ENCODE measurements at regions not wholly inside any gene's neighbourhood (a gene's known extent, or its start where the extent isn't known, plus 50 kb on each side); places are given as distances from the start of the nearest gene placed in this dataset.

- ATAC-seq, result peak; percentile 3
- H3K9me3 ChIP-seq, result no peaks in the 10 kb centered on the region
- no peaks in the 10 kb centered on the region for H3K27me3 ChIP-seq
- peaks cover 38% of the 10 kb centered on the region for H3K4me1 ChIP-seq
- DNase-seq, result peak; percentile 59
- intact Hi-C loops (cut with DNase I), result no loop called here
- no peak for TF ChIP-seq CTCF (IDR thresholded peaks at IDR 0.05)
- H3K4me3 ChIP-seq, result no peak overlapping the region
- H3K36me3 ChIP-seq, result no peaks in the 10 kb centered on the region
- no peak overlapping the region for H3K27ac ChIP-seq
Measured at GRCh38 chr12:123058481-123058880, 78.0 kb downstream of the ARL6IP4 start.

DNA sequence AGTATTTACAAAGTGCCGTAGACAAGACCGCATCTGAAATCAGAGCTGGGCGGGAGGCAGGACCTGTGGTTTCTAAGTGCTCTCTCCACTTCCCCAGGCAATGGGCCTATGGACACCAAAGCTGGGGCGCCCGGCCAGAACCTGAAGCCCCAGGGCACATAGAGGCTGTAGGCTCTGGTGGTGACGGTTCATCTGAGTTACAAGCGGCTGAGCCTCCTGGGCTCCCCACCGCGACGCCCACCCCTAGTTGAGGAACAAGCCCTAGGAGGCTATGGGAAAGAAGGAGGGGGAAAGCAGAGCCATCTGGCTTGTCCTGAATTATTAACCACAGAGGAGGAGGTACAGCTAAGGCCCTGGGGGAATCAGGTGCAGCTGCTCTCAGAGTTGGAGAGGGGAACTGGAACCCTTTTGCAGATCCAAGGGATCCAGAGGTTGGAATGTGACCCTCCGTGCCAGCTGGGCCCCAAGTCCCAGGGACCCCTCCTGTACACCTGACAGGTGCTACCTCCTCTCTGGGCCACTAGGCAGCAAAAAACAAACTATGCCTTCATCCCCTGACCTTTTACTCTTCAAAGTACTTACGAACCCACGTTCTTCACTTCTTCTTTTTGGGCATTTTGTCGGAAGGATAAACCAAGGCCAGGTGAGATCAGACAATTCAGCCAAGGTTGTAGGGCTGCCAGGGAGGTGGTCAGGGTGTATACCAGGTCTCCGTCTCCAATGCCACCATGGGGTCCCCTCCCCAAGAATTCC is 77.2 kb downstream of the ARL6IP4 start:
- ATAC-seq (peak; percentile 86), DNase-seq (peak; percentile 81)
- no peaks in the 10 kb centered on the region for H3K9me3 ChIP-seq
- no peak overlapping the region for H3K27ac ChIP-seq
- no peak overlapping the region for H3K4me3 ChIP-seq
- no peak for TF ChIP-seq CTCF (IDR thresholded peaks at IDR 0.05)
- H3K36me3 ChIP-seq, result no peaks in the 10 kb centered on the region
- peaks cover 30% of the 10 kb centered on the region for H3K4me1 ChIP-seq
- intact Hi-C loops (cut with DNase I), result no loop called here
- no peaks in the 10 kb centered on the region for H3K27me3 ChIP-seq

- H3K36me3 ChIP-seq, result no peaks in the 10 kb centered on the region
- H3K4me1 ChIP-seq, result peaks cover 20% of the 10 kb centered on the region
- no peaks in the 10 kb centered on the region for H3K27me3 ChIP-seq
- ATAC-seq, result no peak
- no peaks in the 10 kb centered on the region for H3K9me3 ChIP-seq
- no peak for DNase-seq
- H3K4me3 ChIP-seq, result no peak overlapping the region
- no peak overlapping the region for H3K27ac ChIP-seq
- TF ChIP-seq CTCF (IDR thresholded peaks at IDR 0.05), result no peak
- intact Hi-C loops (cut with DNase I), result no loop called here
Measured at GRCh38 chr12:123056709-123057108, 76.2 kb downstream of the ARL6IP4 start.

- TF ChIP-seq CTCF (IDR thresholded peaks at IDR 0.05), result no peak
- no peak overlapping the region for H3K27ac ChIP-seq
- intact Hi-C loops (cut with DNase I), result no loop called here
Measured at GRCh38 chr12:123056053-123056452, 75.6 kb downstream of the ARL6IP4 start.

DNA sequence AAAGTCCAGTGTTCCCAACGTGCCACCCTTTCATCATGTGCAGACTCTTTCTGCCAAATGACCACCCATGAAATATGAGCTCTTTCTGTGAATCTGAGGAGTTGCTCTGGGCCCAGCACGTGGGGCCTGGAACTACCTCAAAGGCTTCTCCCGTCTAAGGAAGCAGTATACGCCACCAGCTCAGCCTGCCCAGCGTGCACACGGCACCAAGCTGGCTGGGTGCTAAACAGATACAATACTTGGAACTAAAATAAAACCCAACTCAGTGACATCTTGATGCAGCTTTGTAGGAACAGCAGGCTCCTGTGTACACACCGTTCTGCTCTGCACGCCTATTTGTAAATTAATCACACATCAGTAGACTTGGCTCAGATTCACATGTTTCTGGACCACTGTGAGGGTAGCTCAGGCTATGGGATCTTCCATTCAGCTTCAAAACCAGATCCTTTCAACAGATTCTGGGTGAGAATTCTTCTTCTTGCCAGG is 74.8 kb downstream of the ARL6IP4 start:
- DNase-seq, result no peak
- no peak for ATAC-seq
- no peaks in the 10 kb centered on the region for H3K27me3 ChIP-seq
- no peak overlapping the region for H3K4me3 ChIP-seq
- no peak overlapping the region for H3K27ac ChIP-seq
- no peaks in the 10 kb centered on the region for H3K9me3 ChIP-seq
- no peak for TF ChIP-seq CTCF (IDR thresholded peaks at IDR 0.05)
- no peaks in the 10 kb centered on the region for H3K36me3 ChIP-seq
- intact Hi-C loops (cut with DNase I), result no loop called here
- peaks cover 19% of the 10 kb centered on the region for H3K4me1 ChIP-seq

More at GRCh38 chr12:123056053-123056452, 75.6 kb downstream of the ARL6IP4 start:
- Histone ChIP-seq H3K27me3 (no peaks in the 10 kb centered on the region), H3K9me3 (no peaks in the 10 kb centered on the region), H3K36me3 (no peaks in the 10 kb centered on the region), H3K4me3 (no peak overlapping the region), H3K4me1 (peaks cover 20% of the 10 kb centered on the region)
- ATAC-seq (no peak), DNase-seq (no peak)

Measured in upper lobe of right lung (tissue), 1 donor.